ENCODE measurements at regions not wholly inside any gene's neighbourhood (a gene's known extent, or its start where the extent isn't known, plus 50 kb on each side); places are given as distances from the start of the nearest gene placed in this dataset.

DNA sequence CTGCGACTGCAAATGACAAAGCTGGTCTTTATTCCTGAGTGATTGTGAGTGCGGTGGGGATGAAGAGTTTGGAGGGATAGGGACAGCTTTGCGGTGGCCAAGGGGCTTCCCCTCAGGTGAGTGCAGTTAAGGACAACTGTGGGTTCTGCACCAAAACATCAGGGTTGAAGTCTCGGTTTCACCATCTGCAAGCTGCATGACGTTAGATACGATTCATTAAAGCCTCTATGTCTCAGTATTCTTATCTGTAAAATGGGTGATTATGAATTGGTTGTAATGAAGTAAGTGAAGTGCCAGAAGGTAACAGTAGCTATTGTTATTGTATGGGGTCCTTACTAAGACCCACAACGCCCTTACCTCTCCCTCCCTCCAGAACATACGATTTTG, 226.8 kb upstream of the DAPK1 start:
- no peaks in the 10 kb centered on the region for H4K20me1 ChIP-seq (ENCODE audit: insufficient read depth, low read length)
- no peaks in the 10 kb centered on the region for H3K27me3 ChIP-seq (ENCODE audit: low read depth, low read length)
- no peaks in the 10 kb centered on the region for H3K36me3 ChIP-seq (replicated peaks; ENCODE audit: low read depth, low read length)
- H3K27ac ChIP-seq (ENCODE audit: low read length) = no peak overlapping the region
- no peak overlapping the region for H3K4me2 ChIP-seq (ENCODE audit: low read length)
- H2AFZ ChIP-seq (ENCODE audit: low read depth, low read length) = no peak overlapping the region
- no peak overlapping the region for H3K9ac ChIP-seq (ENCODE audit: low read length)
- TF ChIP-seq EZH2phosphoT487 (IDR thresholded peaks at IDR 0.05; ENCODE audit: low read depth) = no peak
- TF ChIP-seq, protein P1, sequence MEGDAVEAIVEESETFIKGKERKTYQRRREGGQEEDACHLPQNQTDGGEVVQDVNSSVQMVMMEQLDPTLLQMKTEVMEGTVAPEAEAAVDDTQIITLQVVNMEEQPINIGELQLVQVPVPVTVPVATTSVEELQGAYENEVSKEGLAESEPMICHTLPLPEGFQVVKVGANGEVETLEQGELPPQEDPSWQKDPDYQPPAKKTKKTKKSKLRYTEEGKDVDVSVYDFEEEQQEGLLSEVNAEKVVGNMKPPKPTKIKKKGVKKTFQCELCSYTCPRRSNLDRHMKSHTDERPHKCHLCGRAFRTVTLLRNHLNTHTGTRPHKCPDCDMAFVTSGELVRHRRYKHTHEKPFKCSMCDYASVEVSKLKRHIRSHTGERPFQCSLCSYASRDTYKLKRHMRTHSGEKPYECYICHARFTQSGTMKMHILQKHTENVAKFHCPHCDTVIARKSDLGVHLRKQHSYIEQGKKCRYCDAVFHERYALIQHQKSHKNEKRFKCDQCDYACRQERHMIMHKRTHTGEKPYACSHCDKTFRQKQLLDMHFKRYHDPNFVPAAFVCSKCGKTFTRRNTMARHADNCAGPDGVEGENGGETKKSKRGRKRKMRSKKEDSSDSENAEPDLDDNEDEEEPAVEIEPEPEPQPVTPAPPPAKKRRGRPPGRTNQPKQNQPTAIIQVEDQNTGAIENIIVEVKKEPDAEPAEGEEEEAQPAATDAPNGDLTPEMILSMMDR (IDR thresholded peaks at IDR 0.05; ENCODE audit: low read depth, low read length) = no peak
- no peaks in the 10 kb centered on the region for H3K9me3 ChIP-seq (ENCODE audit: insufficient read depth, low read length)
- H3K4me3 ChIP-seq (ENCODE audit: low read length) = no peak overlapping the region
- peaks cover 2% of the 10 kb centered on the region; the same call in 1 of the 2 replicates for H3K4me1 ChIP-seq (ENCODE audit: low read length)
- no peaks in the 10 kb centered on the region for H3K79me2 ChIP-seq (ENCODE audit: low read length)

DNA sequence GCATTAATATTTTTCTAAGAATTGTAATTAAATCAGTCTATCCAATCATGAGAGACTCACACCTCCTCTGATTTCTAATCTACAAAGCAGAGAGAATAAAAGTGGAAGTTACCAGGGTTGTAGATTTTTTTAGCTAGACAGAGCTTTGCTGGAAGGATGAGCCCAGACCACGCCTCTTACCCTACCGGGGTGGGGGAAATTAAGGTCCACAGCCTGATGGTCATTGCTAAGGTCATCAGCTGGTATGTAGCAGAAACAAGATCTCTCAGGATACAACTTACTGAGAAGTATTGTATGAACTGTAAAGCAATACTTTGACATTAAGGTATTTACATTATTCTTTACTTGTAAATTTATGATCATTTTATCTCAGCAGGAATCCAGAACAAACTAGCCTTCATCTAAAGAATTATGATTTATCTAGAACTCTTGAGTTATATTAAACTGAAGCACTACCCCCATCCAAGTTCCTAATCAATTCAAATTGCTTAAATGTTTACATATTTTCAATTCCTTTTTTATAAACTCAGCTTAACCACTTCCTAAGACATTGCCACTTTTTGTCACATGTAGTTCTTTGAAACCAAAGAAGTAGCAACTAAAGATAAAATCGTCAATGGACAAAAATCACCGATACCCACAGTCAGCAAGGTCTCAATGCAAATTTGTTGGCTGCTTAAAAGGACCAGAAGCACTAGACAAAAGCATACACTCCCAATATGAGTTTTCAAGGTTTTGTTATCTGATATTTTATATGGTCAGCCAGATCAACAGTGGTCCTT, 225.8 kb upstream of the DAPK1 start:
- Histone ChIP-seq H3K4me3 (ENCODE audit: low read length) (no peak overlapping the region), H2AFZ (ENCODE audit: low read depth, low read length) (no peak overlapping the region), H3K4me1 (ENCODE audit: low read length) (peaks cover 2% of the 10 kb centered on the region; the same call in 1 of the 2 replicates), H4K20me1 (ENCODE audit: insufficient read depth, low read length) (no peaks in the 10 kb centered on the region), H3K36me3 (replicated peaks; ENCODE audit: low read depth, low read length) (no peaks in the 10 kb centered on the region), H3K9ac (ENCODE audit: low read length) (no peak overlapping the region), H3K27me3 (ENCODE audit: low read depth, low read length) (no peaks in the 10 kb centered on the region), H3K27ac (ENCODE audit: low read length) (no peak overlapping the region), H3K9me3 (ENCODE audit: insufficient read depth, low read length) (no peaks in the 10 kb centered on the region), H3K4me2 (ENCODE audit: low read length) (no peak overlapping the region), H3K79me2 (ENCODE audit: low read length) (no peaks in the 10 kb centered on the region)
- no peak for TF ChIP-seq EZH2phosphoT487 (IDR thresholded peaks at IDR 0.05; ENCODE audit: low read depth)
- TF ChIP-seq, protein P1 (IDR thresholded peaks at IDR 0.05; ENCODE audit: low read depth, low read length) = no peak

DNA sequence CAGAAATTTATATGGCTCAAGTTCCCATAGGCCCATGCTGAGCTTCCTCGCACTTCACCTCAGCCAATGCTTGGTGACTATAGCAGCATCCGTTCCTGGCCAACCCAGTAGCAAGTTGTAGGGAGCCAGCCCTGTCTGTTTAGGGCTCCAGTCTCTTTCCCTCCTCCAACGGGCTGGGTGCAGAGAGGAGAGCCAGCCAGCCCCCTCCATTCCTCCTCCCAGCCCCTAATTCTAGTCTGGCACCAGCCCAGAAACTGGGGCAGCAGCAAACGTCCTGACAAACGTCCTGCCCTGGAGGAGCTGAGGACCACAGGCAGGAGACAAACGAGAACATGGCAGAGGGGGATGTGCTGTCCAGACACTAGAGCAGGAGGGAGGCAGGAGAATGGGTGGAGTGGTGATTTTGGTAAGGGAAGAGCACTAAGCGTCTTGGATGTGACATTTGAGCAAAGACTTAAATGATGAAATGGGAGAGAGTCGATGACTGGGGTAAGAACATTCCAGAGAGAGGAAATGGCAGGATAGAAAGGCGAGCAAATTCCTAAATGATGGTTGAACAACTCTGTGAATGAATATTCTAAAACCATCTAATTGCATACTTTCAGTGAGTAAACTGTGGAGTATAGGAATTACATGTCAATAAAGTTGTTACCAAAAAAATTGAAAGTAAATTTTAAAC, 222.5 kb upstream of the DAPK1 start:
- Histone ChIP-seq H4K20me1 (ENCODE audit: insufficient read depth, low read length) (no peaks in the 10 kb centered on the region), H3K4me1 (ENCODE audit: low read length) (peaks cover 2% of the 10 kb centered on the region; the same call in 1 of the 2 replicates), H3K79me2 (ENCODE audit: low read length) (no peaks in the 10 kb centered on the region), H3K9ac (ENCODE audit: low read length) (no peak overlapping the region), H3K27me3 (ENCODE audit: low read depth, low read length) (no peaks in the 10 kb centered on the region), H3K36me3 (replicated peaks; ENCODE audit: low read depth, low read length) (no peaks in the 10 kb centered on the region), H3K27ac (ENCODE audit: low read length) (no peak overlapping the region), H3K4me2 (ENCODE audit: low read length) (no peak overlapping the region), H2AFZ (ENCODE audit: low read depth, low read length) (no peak overlapping the region), H3K4me3 (ENCODE audit: low read length) (no peak overlapping the region), H3K9me3 (ENCODE audit: insufficient read depth, low read length) (no peaks in the 10 kb centered on the region)
- TF ChIP-seq EZH2phosphoT487 (IDR thresholded peaks at IDR 0.05; ENCODE audit: low read depth) = no peak
- TF ChIP-seq, protein P1 (IDR thresholded peaks at IDR 0.05; ENCODE audit: low read depth, low read length) = no peak

DNA sequence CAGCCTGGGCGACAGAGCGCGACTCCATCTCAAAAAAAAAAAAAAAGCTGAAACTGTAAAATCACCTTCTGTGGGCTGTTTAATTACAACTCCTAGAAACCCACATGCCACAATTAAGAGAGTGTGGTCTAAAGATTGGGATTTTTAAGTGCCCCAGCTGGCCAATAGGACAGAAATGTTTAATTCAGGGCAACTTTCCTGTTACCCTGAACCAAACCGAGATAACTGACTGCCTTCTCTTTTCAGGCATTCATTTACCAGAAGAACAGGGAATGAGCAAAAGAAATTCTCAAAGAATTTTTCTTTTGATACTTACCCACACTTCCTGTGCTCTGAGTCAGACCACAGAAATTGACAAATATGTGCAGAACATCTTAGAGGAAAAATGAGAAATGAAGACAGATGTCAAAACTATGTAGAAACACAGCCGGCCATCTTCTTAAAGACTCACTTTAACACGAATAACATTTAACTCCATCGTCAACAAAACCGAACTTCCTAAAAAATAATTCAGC, 221.3 kb upstream of the DAPK1 start:
- Histone ChIP-seq H3K27me3 (ENCODE audit: low read depth, low read length) (no peaks in the 10 kb centered on the region), H3K27ac (ENCODE audit: low read length) (no peak overlapping the region), H2AFZ (ENCODE audit: low read depth, low read length) (no peak overlapping the region), H4K20me1 (ENCODE audit: insufficient read depth, low read length) (no peaks in the 10 kb centered on the region), H3K4me1 (ENCODE audit: low read length) (peaks cover 2% of the 10 kb centered on the region; the same call in 1 of the 2 replicates), H3K36me3 (replicated peaks; ENCODE audit: low read depth, low read length) (no peaks in the 10 kb centered on the region), H3K4me3 (ENCODE audit: low read length) (no peak overlapping the region), H3K4me2 (ENCODE audit: low read length) (no peak overlapping the region), H3K9me3 (ENCODE audit: insufficient read depth, low read length) (no peaks in the 10 kb centered on the region), H3K79me2 (ENCODE audit: low read length) (no peaks in the 10 kb centered on the region), H3K9ac (ENCODE audit: low read length) (no peak overlapping the region)
- TF ChIP-seq, protein P1 (IDR thresholded peaks at IDR 0.05; ENCODE audit: low read depth, low read length) = no peak
- TF ChIP-seq EZH2phosphoT487 (IDR thresholded peaks at IDR 0.05; ENCODE audit: low read depth) = no peak
